AG09309 (cell line): ENCODE measurements at regions not wholly inside any gene's neighbourhood (a gene's known extent, or its start where the extent isn't known, plus 50 kb on each side); places are given as distances from the start of the nearest gene placed in this dataset.

Experiments used
- DNase-seq: peaks from one replicate; pipeline ENCODE4 v3.0.0-alpha.2; 2010; ENCODE audit warnings: low read depth
- H3K4me3 ChIP-seq: 2 replicates; pipeline ENCODE4 v1.5.1; 2011; ENCODE audit warnings: mild to moderate bottlenecking, low read depth, low read length, moderate library complexity; ENCODE audit not compliant: control insufficient read depth
- CTCF ChIP-seq: IDR thresholded peaks from 2 replicates; pipeline ENCODE4 v1.5.1; 2011; ENCODE audit warnings: mild to moderate bottlenecking, low read depth, low read length, inconsistent platforms; ENCODE audit not compliant: insufficient read depth, control insufficient read depth; ENCODE audit errors: missing control alignments

GRCh38 chr18:55654986-55655385, 67.0 kb upstream of the TCF4 start:
- no peak for TF ChIP-seq CTCF
- DNase-seq: no peak

GRCh38 chr18:55651236-55651635, 63.2 kb upstream of the TCF4 start:
- TF ChIP-seq CTCF: no peak
- DNase-seq: no peak
- H3K4me3 ChIP-seq: no peak overlapping the region

More at GRCh38 chr18:55654986-55655385, 67.0 kb upstream of the TCF4 start:
- no peak overlapping the region for H3K4me3 ChIP-seq

GRCh38 chr18:55650363-55650870, 62.4 kb upstream of the TCF4 start:
- H3K4me3 ChIP-seq: no peak overlapping the region
- no peak for TF ChIP-seq CTCF
- no peak for DNase-seq

GRCh38 chr18:55647331-55647730, 59.3 kb upstream of the TCF4 start:
- DNase-seq: no peak
- H3K4me3 ChIP-seq: no peak overlapping the region
- TF ChIP-seq CTCF: no peak

- no peak for DNase-seq
- no peak overlapping the region for H3K4me3 ChIP-seq
- no peak for TF ChIP-seq CTCF
Observed at GRCh38 chr18:55642191-55642590, 54.2 kb upstream of the TCF4 start.

GRCh38 chr18:55641486-55641885, 53.5 kb upstream of the TCF4 start:
- H3K4me3 ChIP-seq: no peak overlapping the region
- TF ChIP-seq CTCF: no peak
- no peak for DNase-seq
